Activated CD4-positive, alpha-beta T cell treated with anti-CD3 and anti-CD28 coated beads, Interleukin-2, amount 50 U/mL, for 1 hour (primary cell): ENCODE measurements at regions not wholly inside any gene's neighbourhood (a gene's known extent, or its start where the extent isn't known, plus 50 kb on each side); places are given as distances from the start of the nearest gene placed in this dataset.
"Not testable (repeated sequence)": the region's sequence is repeated elsewhere in the genome, so short reads cannot be mapped to it uniquely, and the experiment has no call there.

Source experiments
- DNase-seq: peaks from one replicate; pipeline ENCODE4 v3.0.0-alpha.2; 2020

DNA sequence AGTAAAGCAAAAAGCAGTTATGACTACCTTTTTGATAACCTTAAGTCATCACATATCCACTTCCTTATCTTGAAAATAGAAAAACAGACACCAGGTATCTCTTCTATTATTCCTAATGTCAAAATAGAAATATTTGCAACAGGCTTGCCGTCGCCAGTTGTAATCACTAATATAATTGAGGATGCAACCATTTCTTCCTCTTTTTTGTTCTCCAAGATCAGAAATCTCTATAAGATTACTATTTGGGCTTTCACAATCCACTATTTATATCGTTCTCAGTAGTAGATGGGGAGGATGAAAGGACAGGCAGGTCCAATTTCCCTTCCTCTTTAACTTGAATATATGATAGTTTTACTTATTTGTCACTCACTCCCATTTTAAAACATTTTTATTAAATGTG is 130.2 kb upstream of the HMGA2 start:
- DNase-seq: no peak

GRCh38 chr12:65695113-65695865 is 129.0 kb upstream of the HMGA2 start:
- DNase-seq: no peak

DNA sequence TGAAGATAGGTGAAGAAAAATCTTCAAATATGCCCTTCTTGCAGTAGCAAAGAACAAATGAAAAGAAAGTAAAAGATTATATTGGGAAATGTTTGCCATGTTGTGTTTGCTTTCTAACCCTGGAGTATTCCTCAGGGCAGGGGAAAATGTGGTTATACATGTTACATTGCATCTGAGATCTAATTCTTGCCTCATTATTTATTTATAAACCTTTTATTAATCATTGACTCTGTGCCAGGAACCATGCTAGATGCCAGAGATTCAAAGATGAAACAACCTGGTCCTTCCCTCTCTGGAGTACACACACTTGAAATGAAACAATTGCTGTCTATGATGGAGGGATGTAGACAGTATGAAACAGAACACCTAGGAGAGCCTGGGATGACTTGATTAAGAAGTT is 128.1 kb upstream of the HMGA2 start:
- no peak for DNase-seq

GRCh38 chr12:65699251-65699650 is 125.0 kb upstream of the HMGA2 start:
- DNase-seq: no peak

DNA sequence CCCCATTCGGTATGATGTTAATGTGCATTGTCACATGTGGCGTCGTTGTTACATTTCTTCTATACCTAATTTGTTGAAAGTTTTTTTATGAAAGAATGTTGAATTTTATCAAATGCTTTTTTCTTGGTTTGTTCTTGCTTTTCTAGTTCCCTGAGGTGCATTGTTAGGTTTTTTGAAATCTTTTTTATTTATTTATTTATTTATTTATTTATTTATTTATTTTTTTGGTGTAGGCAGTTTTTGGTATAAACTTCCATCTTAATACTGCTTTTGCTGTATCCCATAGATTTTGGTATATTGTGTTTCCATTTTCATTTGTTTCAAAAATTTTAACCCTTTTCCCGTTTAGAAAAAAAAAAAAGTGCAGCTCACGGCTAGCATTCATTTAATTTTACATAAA is 121.1 kb upstream of the HMGA2 start:
- no peak for DNase-seq

DNA sequence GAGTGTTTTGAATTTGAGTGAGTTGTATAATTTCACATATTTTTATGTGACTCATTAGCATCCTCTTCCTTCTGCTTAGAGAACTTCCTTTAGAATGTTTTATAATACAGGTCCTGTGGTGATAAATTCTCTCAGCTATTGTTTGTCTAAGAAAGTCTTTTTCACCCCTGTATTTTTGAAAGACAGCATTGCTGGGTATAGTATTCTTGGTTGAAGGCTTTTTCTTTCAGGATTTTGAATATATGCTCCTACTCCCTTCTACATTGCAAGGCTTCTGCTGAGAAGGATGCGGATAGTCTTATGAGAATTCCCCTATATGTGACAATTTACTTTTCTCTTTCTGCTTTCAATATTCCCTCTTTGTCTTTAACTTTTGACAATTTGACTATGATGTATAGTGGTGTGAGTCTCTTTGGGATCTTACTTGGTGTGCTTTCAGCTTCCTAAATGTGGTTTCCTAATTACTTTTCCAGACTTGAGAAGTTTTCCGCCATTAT is 118.9 kb upstream of the HMGA2 start:
- DNase-seq: no peak

GRCh38 chr12:65707051-65707450 is 117.2 kb upstream of the HMGA2 start:
- DNase-seq: no peak

- DNase-seq: no peak
These were observed 111.9 kb upstream of the HMGA2 start for GRCh38 chr12:65712260-65713004.

DNA sequence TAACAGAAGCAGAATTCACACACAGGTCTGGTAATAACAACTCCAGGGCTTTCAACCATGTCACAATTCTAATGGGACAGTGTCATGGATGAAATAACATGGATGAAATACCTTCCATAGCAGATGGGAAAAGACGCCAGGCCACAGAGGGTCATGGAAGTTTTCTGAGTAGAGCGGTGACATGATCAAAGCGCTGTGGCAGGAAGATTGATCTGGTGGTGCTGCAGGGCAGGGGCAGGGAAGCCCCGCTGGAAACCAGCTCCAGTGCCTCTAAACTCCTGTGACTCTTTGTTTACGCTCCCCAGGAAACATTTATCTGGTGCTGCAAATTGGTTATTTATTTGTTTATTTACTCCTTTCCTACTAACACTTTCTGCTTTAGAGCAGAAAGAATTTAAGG is 108.3 kb upstream of the HMGA2 start:
- DNase-seq: no peak

GRCh38 chr12:65720136-65721130 is 103.8 kb upstream of the HMGA2 start:
- no peak for DNase-seq

DNA sequence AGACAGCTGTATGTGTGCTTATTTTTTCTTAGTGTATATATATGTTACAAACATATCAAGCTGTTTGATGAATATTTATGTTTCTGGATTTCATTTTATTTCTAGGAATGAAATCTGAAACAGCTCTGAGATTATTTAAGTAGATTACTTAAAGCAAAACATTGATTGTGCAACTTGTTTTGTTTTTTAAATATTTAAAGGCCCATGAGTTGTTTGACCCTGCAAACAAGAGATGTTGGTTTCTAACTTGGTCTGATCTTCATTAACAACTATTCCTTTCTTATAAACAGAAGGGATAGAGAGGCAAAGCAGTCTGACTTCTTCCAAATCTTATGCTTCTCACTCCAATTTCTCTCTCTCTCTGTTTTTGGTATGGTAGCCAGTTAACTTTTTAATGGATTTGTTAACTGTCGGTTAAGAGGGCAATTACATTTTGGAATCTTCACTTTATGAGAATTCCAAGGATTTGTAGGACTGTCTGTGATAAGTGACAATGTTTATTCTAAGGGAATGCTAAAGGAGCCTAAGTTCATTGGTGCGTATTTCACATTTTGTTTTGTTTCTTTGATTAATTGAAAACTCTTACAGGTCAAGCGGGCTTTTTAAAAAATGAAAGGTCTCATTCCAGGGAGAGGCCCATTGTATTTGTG is 102.6 kb upstream of the HMGA2 start:
- no peak for DNase-seq

GRCh38 chr12:65725376-65725775 is 98.9 kb upstream of the HMGA2 start:
- no peak for DNase-seq

GRCh38 chr12:65728455-65728847 is 95.8 kb upstream of the HMGA2 start:
- no peak for DNase-seq

DNA sequence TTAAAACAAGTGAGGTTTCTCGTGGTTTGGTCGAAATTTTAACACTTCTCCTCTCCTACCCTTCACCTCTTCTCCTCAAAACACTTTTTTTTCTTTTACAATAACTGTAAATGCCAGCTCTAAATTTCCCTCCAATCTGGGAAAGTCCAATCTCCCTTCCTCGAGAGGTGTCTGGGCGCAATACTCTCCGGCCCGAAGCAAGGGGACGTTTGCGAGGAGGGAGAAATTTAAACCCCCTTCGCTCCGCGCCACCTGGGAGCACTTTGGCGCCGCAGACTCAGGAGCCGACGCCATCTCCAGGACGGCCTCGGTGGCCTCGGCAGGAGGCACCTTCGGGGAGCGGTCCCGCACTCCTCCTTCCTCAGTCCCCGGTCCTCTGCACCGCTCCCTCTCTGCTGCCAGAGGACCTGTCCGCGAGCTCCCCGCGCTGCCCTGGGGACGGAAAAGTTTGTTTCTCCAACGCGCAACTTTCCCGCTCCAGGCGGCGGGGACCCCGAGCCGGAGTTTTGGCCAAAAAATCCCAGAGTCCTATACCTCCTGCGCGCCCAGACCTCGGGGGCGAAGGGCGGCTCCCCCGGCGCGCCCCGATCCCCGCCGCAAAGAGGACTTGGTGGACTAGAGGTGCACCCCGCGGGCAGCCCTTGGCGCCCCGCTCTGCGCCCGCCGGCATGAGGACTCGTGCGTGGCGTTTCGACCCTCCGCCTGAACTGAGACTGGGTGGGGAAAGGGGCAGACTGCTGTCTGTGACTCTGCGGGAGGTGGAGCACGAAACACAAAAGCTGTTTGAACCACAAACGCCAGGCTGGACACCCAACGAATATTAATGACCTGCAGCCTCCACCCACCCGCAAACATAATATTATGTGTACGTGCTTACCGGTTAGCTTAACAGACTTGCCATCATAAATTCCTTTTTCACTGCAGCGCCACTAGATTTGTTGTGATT is 95.2 kb upstream of the HMGA2 start:
- no peak for DNase-seq

DNA sequence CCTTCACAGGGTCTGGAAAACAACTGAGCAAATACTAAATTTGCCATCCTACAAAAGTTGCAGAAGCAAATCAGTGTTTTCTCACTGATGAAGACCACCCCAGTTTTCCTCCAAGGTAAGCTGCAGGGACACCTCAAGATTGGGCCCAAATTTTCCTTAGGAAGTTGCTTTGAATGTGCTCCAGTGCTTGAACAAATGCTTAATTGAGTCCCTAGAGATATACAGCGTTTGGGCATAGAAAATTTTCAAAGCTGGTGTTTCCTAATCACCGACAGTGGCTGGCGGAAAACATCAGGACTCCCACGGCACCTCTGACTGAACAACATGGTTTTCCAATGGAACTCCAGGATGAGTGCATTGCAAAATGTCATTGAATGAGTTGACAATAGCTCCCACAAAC is 92.5 kb upstream of the HMGA2 start:
- no peak for DNase-seq

- DNase-seq: not testable (repeated sequence)
These were observed 90.6 kb upstream of the HMGA2 start for GRCh38 chr12:65733643-65734042.

DNA sequence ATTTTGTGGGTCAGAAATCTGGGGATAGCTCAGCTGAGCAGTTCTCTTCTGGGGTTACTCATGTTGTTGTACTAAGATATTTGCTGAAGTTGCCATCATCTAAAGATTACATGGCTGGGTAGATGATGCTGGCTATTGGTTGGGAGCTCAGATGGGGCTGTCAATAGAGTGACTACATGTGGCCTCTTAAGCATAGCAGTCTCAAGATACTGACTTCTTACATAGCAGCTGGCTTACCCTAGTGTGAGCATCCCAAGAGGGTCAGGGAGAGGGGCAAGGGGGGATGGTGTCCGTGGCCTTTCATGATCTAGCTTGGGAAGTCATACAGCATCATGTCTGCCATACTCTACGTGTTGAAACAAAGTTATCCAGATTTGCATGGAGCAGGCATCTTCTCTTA is 90.1 kb upstream of the HMGA2 start:
- DNase-seq: no peak

DNA sequence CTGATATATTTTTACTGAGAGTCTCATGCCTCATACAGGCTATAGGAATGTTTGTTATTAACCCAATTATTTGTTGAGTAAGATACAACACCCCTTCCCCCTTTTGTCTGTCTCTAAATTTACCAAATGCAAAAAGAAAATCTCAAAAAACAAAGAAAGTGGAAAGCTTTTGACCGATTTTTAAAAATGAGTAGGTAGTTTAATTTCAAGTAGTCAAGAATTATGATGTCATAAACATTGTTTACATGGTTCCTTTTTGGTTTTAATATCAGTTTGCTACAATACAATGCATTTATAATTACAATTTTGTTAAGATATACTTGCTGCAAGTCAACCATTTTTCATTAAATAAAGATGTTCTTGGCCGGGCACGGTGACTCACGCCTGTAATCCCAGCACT is 84.7 kb upstream of the HMGA2 start:
- no peak for DNase-seq

GRCh38 chr12:65740506-65740872 is 83.8 kb upstream of the HMGA2 start:
- no peak for DNase-seq

DNA sequence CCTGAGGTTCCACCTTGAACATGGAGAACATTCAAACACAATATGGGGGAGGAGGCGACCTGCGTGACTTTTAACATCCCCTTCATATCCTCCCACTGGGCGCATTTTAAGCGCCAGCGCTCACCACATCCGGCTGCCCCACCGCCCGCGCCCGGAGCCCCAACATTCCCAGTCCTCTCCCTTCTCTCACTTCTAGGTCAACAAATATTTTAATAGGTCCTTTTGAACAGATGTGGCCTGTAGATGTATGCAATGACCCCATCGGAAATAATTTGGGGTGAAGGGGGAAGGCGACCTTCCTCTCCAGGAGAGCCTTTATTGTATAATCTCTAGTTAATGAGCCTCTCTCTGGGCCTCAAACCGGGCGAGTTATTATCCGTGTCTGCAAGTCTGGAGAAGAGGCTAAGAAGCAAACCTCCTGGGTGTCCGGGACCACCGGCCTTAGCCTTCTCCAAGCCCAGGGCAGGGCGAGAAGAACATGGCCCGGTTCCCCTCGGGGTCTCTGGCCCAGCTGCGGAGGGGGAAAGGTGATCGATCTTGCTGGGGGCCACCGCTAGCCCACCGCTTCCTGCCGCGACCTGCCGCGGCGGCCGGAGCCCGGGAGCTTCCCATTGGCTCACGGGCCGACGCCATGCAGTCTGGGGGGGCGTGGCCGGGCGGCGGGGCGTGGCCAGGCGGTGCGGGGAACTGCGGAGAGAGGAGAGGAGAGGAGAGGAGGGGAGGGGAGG is 83.2 kb upstream of the HMGA2 start:
- DNase-seq: peak; percentile 52

DNA sequence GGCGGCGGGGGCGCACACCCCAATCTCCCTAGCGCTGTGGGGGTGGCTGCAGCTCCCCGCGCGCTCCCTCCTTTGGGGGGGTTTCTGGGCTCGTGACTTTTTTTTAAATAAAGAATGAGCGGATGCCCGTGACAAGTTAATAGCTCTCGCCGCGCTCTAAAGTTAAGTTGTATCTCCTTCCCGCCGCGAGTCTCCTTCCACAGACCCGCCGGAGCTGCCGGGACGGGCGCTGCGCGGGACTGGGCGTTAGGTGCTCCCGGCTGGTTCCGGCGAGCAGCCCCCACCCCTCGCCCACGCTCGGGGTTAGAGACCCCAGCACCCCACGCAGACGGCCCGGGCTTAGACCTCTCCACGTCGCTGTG is 82.6 kb upstream of the HMGA2 start:
- no peak for DNase-seq
